ENCODE measurements at regions not wholly inside any gene's neighbourhood (a gene's known extent, or its start where the extent isn't known, plus 50 kb on each side); places are given as distances from the start of the nearest gene placed in this dataset.

GRCh38 chr5:107293541-107294210 lies 377.1 kb downstream of the EFNA5 start:
- DNase-seq: no peak

GRCh38 chr5:107291866-107292265 lies 378.9 kb downstream of the EFNA5 start:
- DNase-seq: no peak

- DNase-seq: no peak
Observed at GRCh38 chr5:107290780-107291398, 379.8 kb downstream of the EFNA5 start.

- DNase-seq: no peak
Observed at GRCh38 chr5:107289030-107289714, 381.6 kb downstream of the EFNA5 start.

- no peak for DNase-seq
Observed at GRCh38 chr5:107286447-107287098, 384.2 kb downstream of the EFNA5 start.

- DNase-seq: no peak
Observed at GRCh38 chr5:107285772-107286171, 385.0 kb downstream of the EFNA5 start.

- DNase-seq: no peak
Observed at GRCh38 chr5:107284822-107285525, 385.8 kb downstream of the EFNA5 start.

GRCh38 chr5:107282061-107282460 lies 388.7 kb downstream of the EFNA5 start:
- no peak for DNase-seq

GRCh38 chr5:107278774-107279173 lies 392.0 kb downstream of the EFNA5 start:
- no peak for DNase-seq

GRCh38 chr5:107277485-107278125 lies 393.1 kb downstream of the EFNA5 start:
- DNase-seq: no peak

GRCh38 chr5:107275333-107275732 lies 395.4 kb downstream of the EFNA5 start:
- no peak for DNase-seq

GRCh38 chr5:107274571-107274970 lies 396.2 kb downstream of the EFNA5 start:
- DNase-seq: no peak

GRCh38 chr5:107272954-107273353 lies 397.8 kb downstream of the EFNA5 start:
- no peak for DNase-seq

GRCh38 chr5:107272509-107272908 lies 398.2 kb downstream of the EFNA5 start:
- DNase-seq: no peak

- no peak for DNase-seq
Observed at GRCh38 chr5:107271682-107272350, 398.9 kb downstream of the EFNA5 start.

GRCh38 chr5:107270561-107270960 lies 400.2 kb downstream of the EFNA5 start:
- DNase-seq: no peak

GRCh38 chr5:107269678-107270077 lies 401.1 kb downstream of the EFNA5 start:
- DNase-seq: no peak

- DNase-seq: no peak
Observed at GRCh38 chr5:107269256-107269655, 401.5 kb downstream of the EFNA5 start.

- no peak for DNase-seq
Observed at GRCh38 chr5:107268241-107268640, 402.5 kb downstream of the EFNA5 start.

- no peak for DNase-seq
Observed at GRCh38 chr5:107266100-107266499, 404.6 kb downstream of the EFNA5 start.

GRCh38 chr5:107265193-107265592 lies 405.5 kb downstream of the EFNA5 start:
- no peak for DNase-seq

Data from RPMI8226 (cell line).